ENCODE measurements at regions not wholly inside any gene's neighbourhood (a gene's known extent, or its start where the extent isn't known, plus 50 kb on each side); places are given as distances from the start of the nearest gene placed in this dataset.
"Not testable (repeated sequence)": the region's sequence is repeated elsewhere in the genome, so short reads cannot be mapped to it uniquely, and the experiment has no call there.

GRCh38 chr6:92388706-92389105, 1030.7 kb downstream of the EPHA7 start:
- H3K79me2 ChIP-seq (ENCODE audit: control insufficient read depth in 1 of 2, insufficient read depth in 2 of 2, low read length in 2 of 2); H2BK20ac ChIP-seq (ENCODE audit: low read length); H2BK120ac ChIP-seq (replicated peaks; ENCODE audit: low read depth, low read length); H4K8ac ChIP-seq (ENCODE audit: extremely low read depth, insufficient read depth, low read length); CTCF ChIA-PET (ENCODE audit: partially characterized antibody); H2BK12ac ChIP-seq (ENCODE audit: low read depth, low read length); H3K4me2 ChIP-seq (ENCODE audit: insufficient read depth in 1 of 2, low read depth in 2 of 2, low read length in 2 of 2); H3K23me2 ChIP-seq (ENCODE audit: low read depth, low read length); H3K4ac ChIP-seq (replicated peaks; ENCODE audit: insufficient read length, low read depth, low read length); H3K4me1 ChIP-seq (replicated peaks in 1 of 4; ENCODE audit: control insufficient read depth in 3 of 4, insufficient read depth in 4 of 4, low read length in 3 of 4); H2AFZ ChIP-seq (ENCODE audit: low read length); H2AK5ac ChIP-seq (ENCODE audit: low read depth, low read length); H4K20me1 ChIP-seq (replicated peaks in 1 of 2; ENCODE audit: control insufficient read depth in 1 of 2, insufficient read depth in 2 of 2, low read length in 2 of 2); H3K79me1 ChIP-seq (ENCODE audit: low read depth, low read length); DNase-seq (ENCODE audit: low read depth in 1 of 2, low spot score in 2 of 2); H4K91ac ChIP-seq (replicated peaks; ENCODE audit: insufficient read length, low read length); H3K27ac ChIP-seq (ENCODE audit: low read depth, low read length); H3K14ac ChIP-seq (ENCODE audit: insufficient read length); FAIRE-seq; H3K27me3 ChIP-seq (replicated peaks in 1 of 4; ENCODE audit: control insufficient read depth in 3 of 4, extremely low read depth in 1 of 4, insufficient read depth in 3 of 4, low read length in 3 of 4); H3K9me3 ChIP-seq (ENCODE audit: insufficient read depth in 2 of 2, low read depth in 1 of 2, low read length in 1 of 2); H3K23ac ChIP-seq (ENCODE audit: insufficient read length); H3K9ac ChIP-seq (replicated peaks in 1 of 4; ENCODE audit: extremely low read depth in 1 of 4, low read depth in 3 of 4, low read length in 3 of 4); H3K36me3 ChIP-seq (ENCODE audit: control insufficient read depth in 2 of 4, insufficient read depth in 4 of 4, low read length in 3 of 4); H2BK5ac ChIP-seq (ENCODE audit: low read depth, low read length); H4K5ac ChIP-seq (ENCODE audit: insufficient read length, low read depth, low read length); H2BK15ac ChIP-seq (ENCODE audit: low read length); H3K56ac ChIP-seq (replicated peaks; ENCODE audit: insufficient read length, low read depth, low read length); H3K18ac ChIP-seq (ENCODE audit: extremely low read depth, low read length); POLR2A ChIA-PET (ENCODE audit: partially characterized antibody); H3K4me3 ChIP-seq (ENCODE audit: extremely low read depth in 1 of 4, insufficient read depth in 2 of 4, low read depth in 3 of 4, low read length in 4 of 4): not testable (repeated sequence)
- WGBS, 2 experiments (ENCODE audit: extremely low coverage in 1 of 2, insufficient coverage in 1 of 2, insufficient read length in 1 of 2, insufficient replicate concordance in 2 of 2, low coverage in 1 of 2, low lambda C conversion rate in 2 of 2, missing lambda C conversion rate in 1 of 2) = 89% methylated on average over 8 of the region's 8 CpGs; no CpG with 5 or more reads in 1 of the 2 experiments

Measured in H1 (cell line).